ENCODE measurements at regions not wholly inside any gene's neighbourhood (a gene's known extent, or its start where the extent isn't known, plus 50 kb on each side); places are given as distances from the start of the nearest gene placed in this dataset.

GRCh38 chr20:16984481-16984880 lies 236.3 kb downstream of the OTOR start:
- H3K4me3 Mint-ChIP-seq, result no peak overlapping the region
- H3K27me3 Mint-ChIP-seq (ENCODE audit: low read depth in 3 of 3), result no peaks in the 10 kb centered on the region

DNA sequence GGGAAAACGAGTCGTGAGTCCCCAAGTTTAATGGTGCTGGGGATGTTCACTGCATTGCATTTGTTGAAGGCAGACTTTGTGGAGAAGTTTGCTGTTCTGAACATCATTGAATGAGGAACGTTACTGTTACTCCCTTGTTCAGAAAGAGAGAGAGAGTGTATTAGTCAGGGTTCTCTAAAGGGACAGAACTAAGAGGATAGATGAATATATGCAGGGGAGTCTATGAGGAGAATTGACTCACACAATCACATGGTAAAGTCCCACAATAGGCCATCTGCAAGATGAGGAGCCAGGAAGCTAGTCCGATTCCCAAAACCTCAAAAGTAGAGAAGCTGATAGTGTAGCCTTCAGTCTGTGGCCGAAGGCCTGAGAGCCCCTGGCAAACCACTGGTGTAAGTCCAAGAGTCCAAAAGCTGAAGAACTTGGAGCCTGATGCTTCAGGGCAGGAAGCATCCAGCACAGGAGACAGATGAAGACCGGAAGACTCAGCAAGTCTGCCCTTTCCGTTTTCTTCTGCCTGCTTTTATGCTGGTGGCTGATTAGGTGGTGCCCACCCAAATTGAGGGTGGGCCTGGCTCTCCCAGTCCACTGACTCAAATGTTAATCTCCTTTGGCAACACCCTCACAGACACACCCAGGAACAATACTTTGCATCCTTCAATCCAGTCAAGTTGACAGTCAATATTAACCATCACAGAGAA lies 223.5 kb upstream of the PCSK2 start:
- H3K4me2 ChIP-seq (replicated peaks; ENCODE audit: extremely low read depth, low read length, poor library complexity, severe bottlenecking), result no peak overlapping the region
- H3K36me3 ChIP-seq (replicated peaks in 1 of 2; ENCODE audit: control insufficient read depth in 1 of 2, insufficient read depth in 2 of 2, low read length in 2 of 2), result no peaks in the 10 kb centered on the region
- H2AFZ ChIP-seq (ENCODE audit: insufficient read depth, low read depth, low read length, poor library complexity, severe bottlenecking), result no peak overlapping the region
- no peaks in the 10 kb centered on the region for H3K4me1 ChIP-seq (ENCODE audit: control insufficient read depth in 1 of 2, insufficient read depth in 2 of 2, low read length in 2 of 2)
- no peaks in the 10 kb centered on the region for H3K4me1 Mint-ChIP-seq
- H3K36me3 Mint-ChIP-seq, result no peaks in the 10 kb centered on the region
- peaks cover 0 to 7% (median 0%) of the 10 kb centered on the region in 7 donors for H3K9me3 Mint-ChIP-seq
- no peak for DNase-seq
- H3K27me3 Mint-ChIP-seq (ENCODE audit: low read depth in 3 of 3), result no peaks in the 10 kb centered on the region
- TF ChIP-seq, protein P1, sequence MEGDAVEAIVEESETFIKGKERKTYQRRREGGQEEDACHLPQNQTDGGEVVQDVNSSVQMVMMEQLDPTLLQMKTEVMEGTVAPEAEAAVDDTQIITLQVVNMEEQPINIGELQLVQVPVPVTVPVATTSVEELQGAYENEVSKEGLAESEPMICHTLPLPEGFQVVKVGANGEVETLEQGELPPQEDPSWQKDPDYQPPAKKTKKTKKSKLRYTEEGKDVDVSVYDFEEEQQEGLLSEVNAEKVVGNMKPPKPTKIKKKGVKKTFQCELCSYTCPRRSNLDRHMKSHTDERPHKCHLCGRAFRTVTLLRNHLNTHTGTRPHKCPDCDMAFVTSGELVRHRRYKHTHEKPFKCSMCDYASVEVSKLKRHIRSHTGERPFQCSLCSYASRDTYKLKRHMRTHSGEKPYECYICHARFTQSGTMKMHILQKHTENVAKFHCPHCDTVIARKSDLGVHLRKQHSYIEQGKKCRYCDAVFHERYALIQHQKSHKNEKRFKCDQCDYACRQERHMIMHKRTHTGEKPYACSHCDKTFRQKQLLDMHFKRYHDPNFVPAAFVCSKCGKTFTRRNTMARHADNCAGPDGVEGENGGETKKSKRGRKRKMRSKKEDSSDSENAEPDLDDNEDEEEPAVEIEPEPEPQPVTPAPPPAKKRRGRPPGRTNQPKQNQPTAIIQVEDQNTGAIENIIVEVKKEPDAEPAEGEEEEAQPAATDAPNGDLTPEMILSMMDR (IDR thresholded peaks at IDR 0.05), result no peak
- H3K27ac Mint-ChIP-seq, result no peak overlapping the region
- H3K4me3 Mint-ChIP-seq, result no peak overlapping the region
- H3K27ac ChIP-seq (ENCODE audit: low read depth in 1 of 2, low read length in 2 of 2), result no peak overlapping the region
- no peaks in the 10 kb centered on the region for H3K27me3 ChIP-seq (ENCODE audit: control insufficient read depth in 2 of 2, insufficient read depth in 2 of 2, low read length in 2 of 2)
- no peak overlapping the region for H3K4me3 ChIP-seq (replicated peaks in 1 of 3; ENCODE audit: low read depth in 2 of 3, low read length in 3 of 3)
- no peaks in the 10 kb centered on the region for H3K79me2 ChIP-seq (ENCODE audit: insufficient read depth, low read length)
- 84% methylated on average over 6 of the region's 7 CpGs for WGBS (ENCODE audit: insufficient coverage)
- no peaks in the 10 kb centered on the region for H4K20me1 ChIP-seq (ENCODE audit: insufficient read depth, low read length)
- intact Hi-C loops (cut with micrococcal nuclease), result no loop called here
- no peak overlapping the region for H3K9ac ChIP-seq (ENCODE audit: insufficient read depth, low read length, poor library complexity, severe bottlenecking)
- peaks cover 0 to 3% of the 10 kb centered on the region in 2 donors for H3K9me3 ChIP-seq (replicated peaks in 1 of 2; ENCODE audit: control insufficient read depth in 1 of 2, insufficient read depth in 1 of 2, low read length in 2 of 2)

More at GRCh38 chr20:16984481-16984880, 236.3 kb downstream of the OTOR start:
- Histone ChIP-seq H3K4me3 (replicated peaks in 1 of 3; ENCODE audit: low read depth in 2 of 3, low read length in 3 of 3) (no peak overlapping the region), H2AFZ (ENCODE audit: insufficient read depth, low read depth, low read length, poor library complexity, severe bottlenecking) (no peak overlapping the region), H3K9ac (ENCODE audit: insufficient read depth, low read length, poor library complexity, severe bottlenecking) (no peak overlapping the region), H3K4me1 (ENCODE audit: control insufficient read depth in 1 of 2, insufficient read depth in 2 of 2, low read length in 2 of 2) (no peaks in the 10 kb centered on the region), H3K27me3 (ENCODE audit: control insufficient read depth in 2 of 2, insufficient read depth in 2 of 2, low read length in 2 of 2) (no peaks in the 10 kb centered on the region), H3K9me3 (replicated peaks in 1 of 2; ENCODE audit: control insufficient read depth in 1 of 2, insufficient read depth in 1 of 2, low read length in 2 of 2) (peaks cover 12 to 13% of the 10 kb centered on the region in 2 donors), H3K4me2 (replicated peaks; ENCODE audit: extremely low read depth, low read length, poor library complexity, severe bottlenecking) (no peak overlapping the region), H3K36me3 (replicated peaks in 1 of 2; ENCODE audit: control insufficient read depth in 1 of 2, insufficient read depth in 2 of 2, low read length in 2 of 2) (no peaks in the 10 kb centered on the region), H3K27ac (ENCODE audit: low read depth in 1 of 2, low read length in 2 of 2) (no peak overlapping the region), H4K20me1 (ENCODE audit: insufficient read depth, low read length) (no peaks in the 10 kb centered on the region), H3K79me2 (ENCODE audit: insufficient read depth, low read length) (no peaks in the 10 kb centered on the region)
- Mint-ChIP-seq H3K36me3 (no peaks in the 10 kb centered on the region), H3K4me1 (no peaks in the 10 kb centered on the region), H3K27ac (no peak overlapping the region), H3K9me3 (peaks cover 2 to 7% (median 4%) of the 10 kb centered on the region in 7 donors)
- intact Hi-C loops (cut with micrococcal nuclease), result no loop called here
- DNase-seq, result no peak
- TF ChIP-seq, protein P1 (IDR thresholded peaks at IDR 0.05), result no peak

Measured in CD14-positive monocyte (primary cell).